ENCODE measurements at regions not wholly inside any gene's neighbourhood (a gene's known extent, or its start where the extent isn't known, plus 50 kb on each side); places are given as distances from the start of the nearest gene placed in this dataset.

- TF ChIP-seq POLR2A (IDR thresholded peaks at IDR 0.05) (no peak), CTCF (IDR thresholded peaks at IDR 0.05) (no peak)
Observed at GRCh38 chr2:226403369-226403768, 396.3 kb downstream of the IRS1 start.
